ENCODE measurements at regions not wholly inside any gene's neighbourhood (a gene's known extent, or its start where the extent isn't known, plus 50 kb on each side); places are given as distances from the start of the nearest gene placed in this dataset.

GRCh38 chr9:93875330-93875729 is 79.8 kb downstream of the BARX1 start:
- TF ChIP-seq POLR2A (IDR thresholded peaks at IDR 0.05) (no peak), CTCF (IDR thresholded peaks at IDR 0.05 in 4 of 5, conservative IDR thresholded peaks at IDR 0.05 in 1 of 5) (no peak)

Data from gastrocnemius medialis (tissue), 4 donors.